Activated CD4-positive, alpha-beta memory T cell treated with anti-CD3 and anti-CD28 coated beads for 36 hours (primary cell): ENCODE measurements at regions not wholly inside any gene's neighbourhood (a gene's known extent, or its start where the extent isn't known, plus 50 kb on each side); places are given as distances from the start of the nearest gene placed in this dataset.

Source experiments
- CTCF ChIA-PET: fragments of 350-600 bp; sonication (Branson Sonifier 250); formaldehyde crosslinking; loops from one replicate; lab custom pipeline; 2021; ENCODE audit warnings: antibody characterized with exemption, inconsistent platforms; lab: Charles Lee
- POLR2A ChIA-PET: fragments of 350-600 bp; sonication (Branson Sonifier 250); formaldehyde crosslinking; loops from one replicate; lab custom pipeline; 2021; ENCODE audit warnings: antibody characterized with exemption; lab: Charles Lee
- DNase-seq: peaks from one replicate; pipeline ENCODE4 v3.0.0-alpha.2; 2020
- H3K27ac Mint-ChIP-seq: one replicate; pipeline ENCODE4 v1.8.0; 2021; ENCODE audit warnings: mixed read lengths
- H3K27me3 Mint-ChIP-seq: one replicate; pipeline ENCODE4 v1.8.0; 2021; ENCODE audit warnings: mixed read lengths
- H3K36me3 Mint-ChIP-seq: one replicate; pipeline ENCODE4 v1.8.0; 2021; ENCODE audit warnings: mixed read lengths
- H3K4me1 Mint-ChIP-seq: one replicate; pipeline ENCODE4 v1.8.0; 2021; ENCODE audit warnings: low read depth, mixed read lengths
- H3K4me3 Mint-ChIP-seq: one replicate; pipeline ENCODE4 v1.8.0; 2021; ENCODE audit warnings: mild to moderate bottlenecking, mixed read lengths
- H3K9me3 Mint-ChIP-seq: one replicate; pipeline ENCODE4 v1.8.0; 2021; ENCODE audit warnings: mixed read lengths
- intact Hi-C: fragments of 100-400 bp; cut with micrococcal nuclease; formaldehyde crosslinking; loops from one replicate; pipeline ENCODE4 v1.15.1; 2023

- peaks cover 3% of the 10 kb centered on the region for H3K27me3 Mint-ChIP-seq
- ChIA-PET CTCF (no interaction called here), POLR2A (no interaction called here)
- H3K9me3 Mint-ChIP-seq, result no peaks in the 10 kb centered on the region
- no peaks in the 10 kb centered on the region for H3K36me3 Mint-ChIP-seq
- no peak for DNase-seq
- intact Hi-C loops, result no loop called here
- no peak overlapping the region for H3K27ac Mint-ChIP-seq
- H3K4me1 Mint-ChIP-seq, result no peaks in the 10 kb centered on the region
- H3K4me3 Mint-ChIP-seq, result no peak overlapping the region
Measured at GRCh38 chr14:51382506-51382905, 142.5 kb downstream of the TMX1 start.

DNA sequence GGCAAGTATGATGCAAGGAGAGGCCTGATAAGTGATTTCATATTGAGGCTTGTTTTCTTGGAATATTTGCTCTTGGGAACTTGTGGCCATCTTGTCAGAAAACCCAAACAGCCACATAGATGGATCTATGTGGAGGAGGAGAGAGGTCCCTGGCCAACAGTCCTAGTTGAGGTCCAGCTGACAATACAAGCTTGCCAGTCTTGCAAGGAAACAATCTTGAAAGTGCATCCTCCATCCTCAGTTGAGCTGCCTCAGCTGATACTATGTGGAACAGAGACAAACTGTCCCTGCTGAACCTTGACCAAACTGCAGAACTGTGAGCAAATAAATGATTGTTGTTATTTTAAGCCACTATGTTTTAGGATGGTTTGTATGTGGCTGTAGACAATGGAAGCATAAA lies 146.4 kb downstream of the TMX1 start:
- ChIA-PET POLR2A (no interaction called here), CTCF (no interaction called here)
- intact Hi-C loops, result no loop called here
- Mint-ChIP-seq H3K27ac (no peak overlapping the region), H3K36me3 (no peaks in the 10 kb centered on the region), H3K27me3 (peaks cover 3% of the 10 kb centered on the region), H3K9me3 (no peaks in the 10 kb centered on the region), H3K4me1 (no peaks in the 10 kb centered on the region), H3K4me3 (no peak overlapping the region)
- DNase-seq, result no peak

GRCh38 chr14:51386983-51387735 lies 147.1 kb downstream of the TMX1 start:
- CTCF ChIA-PET, result no interaction called here
- H3K27me3 Mint-ChIP-seq, result no peaks in the 10 kb centered on the region
- H3K4me1 Mint-ChIP-seq, result no peaks in the 10 kb centered on the region
- POLR2A ChIA-PET, result no interaction called here
- no peaks in the 10 kb centered on the region for H3K36me3 Mint-ChIP-seq
- H3K4me3 Mint-ChIP-seq, result no peak overlapping the region
- no peaks in the 10 kb centered on the region for H3K9me3 Mint-ChIP-seq
- DNase-seq, result no peak
- no peak overlapping the region for H3K27ac Mint-ChIP-seq
- intact Hi-C loops, result no loop called here

DNA sequence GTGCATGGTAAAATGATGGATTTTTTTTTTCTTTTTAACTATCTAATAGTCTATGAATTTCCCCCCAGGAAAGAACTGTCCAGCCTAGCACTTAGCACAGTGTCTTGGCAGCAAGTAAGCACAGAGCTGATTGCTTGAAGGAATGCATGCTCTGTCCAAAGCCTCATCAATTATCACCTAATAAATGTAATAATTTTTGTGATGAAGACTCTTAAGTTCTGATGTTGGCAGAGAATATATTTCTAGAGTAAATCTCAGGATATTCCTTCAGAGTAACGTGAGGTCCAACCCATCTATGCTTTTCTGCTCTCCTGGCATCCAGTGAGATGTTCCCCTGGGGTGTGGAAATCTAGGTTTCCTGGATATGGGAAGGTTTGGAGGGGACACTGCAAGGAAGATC lies 152.4 kb downstream of the TMX1 start:
- H3K36me3 Mint-ChIP-seq, result no peaks in the 10 kb centered on the region
- no peaks in the 10 kb centered on the region for H3K4me1 Mint-ChIP-seq
- intact Hi-C loops, result no loop called here
- CTCF ChIA-PET, result no interaction called here
- peaks cover 3% of the 10 kb centered on the region for H3K27me3 Mint-ChIP-seq
- POLR2A ChIA-PET, result no interaction called here
- no peaks in the 10 kb centered on the region for H3K9me3 Mint-ChIP-seq
- H3K27ac Mint-ChIP-seq, result no peak overlapping the region
- H3K4me3 Mint-ChIP-seq, result no peak overlapping the region
- no peak for DNase-seq

GRCh38 chr14:51394384-51394783 lies 154.3 kb downstream of the TMX1 start:
- POLR2A ChIA-PET, result no interaction called here
- Mint-ChIP-seq H3K27ac (no peak overlapping the region), H3K4me3 (no peak overlapping the region), H3K36me3 (no peaks in the 10 kb centered on the region), H3K27me3 (peaks cover 8% of the 10 kb centered on the region), H3K9me3 (no peaks in the 10 kb centered on the region), H3K4me1 (no peaks in the 10 kb centered on the region)
- DNase-seq, result no peak
- intact Hi-C loops, result no loop called here
- CTCF ChIA-PET, result no interaction called here

DNA sequence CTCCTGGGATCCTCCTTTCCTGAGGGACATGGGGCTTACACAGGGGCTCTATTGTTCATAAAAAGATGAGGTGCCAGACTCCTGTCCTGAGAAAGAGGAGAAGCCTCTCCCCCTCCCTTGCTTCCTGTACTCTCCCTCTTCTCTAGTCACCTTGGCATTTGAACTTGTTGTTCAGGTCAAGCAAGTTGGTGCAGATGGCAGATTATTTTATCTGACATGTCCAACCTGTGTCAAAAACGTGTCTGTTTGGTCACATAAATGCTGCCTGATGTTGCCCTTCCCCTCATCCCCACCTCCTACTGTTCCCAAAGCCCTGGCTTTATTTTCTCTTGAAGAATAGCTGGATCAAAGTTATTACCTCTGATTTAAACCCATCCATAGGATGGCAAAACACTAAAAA lies 154.8 kb downstream of the TMX1 start:
- peaks cover 8% of the 10 kb centered on the region for H3K27me3 Mint-ChIP-seq
- H3K27ac Mint-ChIP-seq, result no peak overlapping the region
- no peak overlapping the region for H3K4me3 Mint-ChIP-seq
- POLR2A ChIA-PET, result no interaction called here
- CTCF ChIA-PET, result no interaction called here
- H3K36me3 Mint-ChIP-seq, result no peaks in the 10 kb centered on the region
- intact Hi-C loops, result no loop called here
- no peaks in the 10 kb centered on the region for H3K4me1 Mint-ChIP-seq
- DNase-seq, result no peak
- H3K9me3 Mint-ChIP-seq, result no peaks in the 10 kb centered on the region

DNA sequence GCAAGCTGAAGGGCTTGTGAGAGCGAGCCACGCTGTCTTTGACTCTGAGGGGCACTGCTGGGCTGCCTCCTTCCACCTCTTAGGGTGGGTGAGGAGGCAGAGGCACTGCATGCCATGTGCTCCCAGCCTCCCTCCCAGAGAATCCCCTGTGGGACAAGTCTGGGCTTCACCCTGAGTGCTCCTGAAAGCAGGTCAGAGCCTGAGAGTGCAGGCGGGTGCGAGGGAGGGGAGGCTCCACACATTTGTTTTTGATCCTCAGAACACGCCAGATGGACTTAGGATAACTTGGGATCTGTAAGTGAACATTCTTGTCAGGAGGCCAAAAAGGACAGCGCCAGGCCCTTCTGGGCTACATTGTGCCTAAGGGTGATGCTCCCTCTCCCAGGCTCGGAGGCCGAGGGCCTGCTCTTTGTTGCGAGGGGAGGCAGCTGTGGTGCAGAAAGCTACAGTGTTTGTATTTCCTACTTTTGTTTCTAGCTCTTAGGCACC lies 155.4 kb downstream of the TMX1 start:
- Mint-ChIP-seq H3K36me3 (no peaks in the 10 kb centered on the region), H3K4me1 (no peaks in the 10 kb centered on the region)
- CTCF ChIA-PET, result no interaction called here

GRCh38 chr14:51396222-51396815 lies 156.3 kb downstream of the TMX1 start:
- Mint-ChIP-seq H3K4me1 (no peaks in the 10 kb centered on the region), H3K27me3 (peaks cover 8% of the 10 kb centered on the region)
- intact Hi-C loops, result no loop called here

More for the DNA sequence above, 155.4 kb downstream of the TMX1 start:
- intact Hi-C loops, result no loop called here
- no peaks in the 10 kb centered on the region for H3K9me3 Mint-ChIP-seq
- no peak for DNase-seq
- no peak overlapping the region for H3K27ac Mint-ChIP-seq
- H3K27me3 Mint-ChIP-seq, result peaks cover 8% of the 10 kb centered on the region
- no peak overlapping the region for H3K4me3 Mint-ChIP-seq
- POLR2A ChIA-PET, result no interaction called here

DNA sequence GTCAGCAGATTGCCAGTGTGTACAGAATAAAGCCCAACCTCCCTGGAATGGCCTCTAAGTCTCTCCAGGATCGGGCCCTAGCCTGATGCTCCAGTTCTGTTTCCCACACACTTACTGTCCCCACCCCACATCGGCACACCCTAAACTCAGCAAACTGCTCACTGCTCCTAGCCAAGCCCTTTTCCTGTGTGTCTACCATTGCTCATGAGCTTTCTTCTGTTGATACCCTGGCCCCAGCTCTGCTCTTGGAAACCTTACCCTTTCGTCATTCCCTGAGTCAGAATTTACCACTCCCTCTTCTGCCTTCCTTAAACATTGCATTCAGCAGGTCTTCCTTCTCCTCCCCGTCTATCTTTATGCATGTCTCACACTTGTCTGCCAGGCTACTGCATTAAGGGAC lies 158.9 kb downstream of the TMX1 start:
- H3K4me1 Mint-ChIP-seq, result no peaks in the 10 kb centered on the region
- H3K36me3 Mint-ChIP-seq, result no peaks in the 10 kb centered on the region
- intact Hi-C loops, result no loop called here
- no peak overlapping the region for H3K4me3 Mint-ChIP-seq
- H3K9me3 Mint-ChIP-seq, result no peaks in the 10 kb centered on the region
- DNase-seq, result no peak
- ChIA-PET POLR2A (no interaction called here), CTCF (no interaction called here)
- H3K27me3 Mint-ChIP-seq, result peaks cover 5% of the 10 kb centered on the region
- H3K27ac Mint-ChIP-seq, result no peak overlapping the region

More at GRCh38 chr14:51396222-51396815, 156.3 kb downstream of the TMX1 start:
- ChIA-PET POLR2A (no interaction called here), CTCF (no interaction called here)
- DNase-seq, result no peak
- H3K4me3 Mint-ChIP-seq, result no peak overlapping the region
- H3K27ac Mint-ChIP-seq, result no peak overlapping the region
- H3K36me3 Mint-ChIP-seq, result no peaks in the 10 kb centered on the region
- H3K9me3 Mint-ChIP-seq, result no peaks in the 10 kb centered on the region

- DNase-seq, result no peak
- Mint-ChIP-seq H3K27ac (no peak overlapping the region), H3K9me3 (no peaks in the 10 kb centered on the region), H3K36me3 (no peaks in the 10 kb centered on the region), H3K4me3 (no peak overlapping the region), H3K4me1 (no peaks in the 10 kb centered on the region), H3K27me3 (peaks cover 5% of the 10 kb centered on the region)
- CTCF ChIA-PET, result no interaction called here
- intact Hi-C loops, result no loop called here
- POLR2A ChIA-PET, result no interaction called here
Measured at GRCh38 chr14:51400139-51400538, 160.1 kb downstream of the TMX1 start.

GRCh38 chr14:51401272-51401671 lies 161.2 kb downstream of the TMX1 start:
- H3K4me1 Mint-ChIP-seq, result no peaks in the 10 kb centered on the region
- H3K27me3 Mint-ChIP-seq, result peaks cover 5% of the 10 kb centered on the region
- no peak for DNase-seq
- no peaks in the 10 kb centered on the region for H3K9me3 Mint-ChIP-seq
- H3K4me3 Mint-ChIP-seq, result no peak overlapping the region
- POLR2A ChIA-PET, result no interaction called here
- H3K27ac Mint-ChIP-seq, result no peak overlapping the region
- intact Hi-C loops, result no loop called here
- CTCF ChIA-PET, result no interaction called here
- H3K36me3 Mint-ChIP-seq, result no peaks in the 10 kb centered on the region

GRCh38 chr14:51401756-51402155 lies 161.7 kb downstream of the TMX1 start:
- Mint-ChIP-seq H3K4me3 (no peak overlapping the region), H3K9me3 (no peaks in the 10 kb centered on the region), H3K27ac (no peak overlapping the region), H3K4me1 (no peaks in the 10 kb centered on the region), H3K27me3 (peaks cover 5% of the 10 kb centered on the region), H3K36me3 (no peaks in the 10 kb centered on the region)
- no peak for DNase-seq
- ChIA-PET POLR2A (no interaction called here), CTCF (no interaction called here)
- intact Hi-C loops, result no loop called here

DNA sequence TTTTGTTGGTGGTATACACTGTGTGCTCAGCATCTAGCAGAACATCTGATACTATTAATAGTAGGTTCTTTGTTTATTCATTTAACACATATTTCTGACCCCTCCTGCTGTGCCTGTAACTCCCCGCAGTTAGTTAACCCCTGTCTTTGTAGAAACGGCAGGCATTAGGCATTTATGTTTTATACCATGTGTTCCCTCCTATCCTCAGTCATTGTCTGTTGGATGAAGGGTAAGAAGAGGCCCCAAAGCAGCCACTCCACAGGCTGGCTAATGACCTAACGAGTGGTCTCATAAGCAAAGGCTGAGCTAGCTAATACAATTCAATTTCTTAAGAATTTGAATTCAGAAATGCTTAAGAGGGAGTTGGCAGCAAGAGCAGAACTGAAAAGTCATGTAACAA lies 170.8 kb downstream of the TMX1 start:
- Mint-ChIP-seq H3K4me3 (no peak overlapping the region), H3K36me3 (no peaks in the 10 kb centered on the region), H3K27me3 (peaks cover 12% of the 10 kb centered on the region), H3K27ac (no peak overlapping the region), H3K4me1 (no peaks in the 10 kb centered on the region), H3K9me3 (peaks cover 3% of the 10 kb centered on the region)
- intact Hi-C loops, result no loop called here
- no peak for DNase-seq
- POLR2A ChIA-PET, result no interaction called here
- CTCF ChIA-PET, result no interaction called here
